ENCODE measurements at regions not wholly inside any gene's neighbourhood (a gene's known extent, or its start where the extent isn't known, plus 50 kb on each side); places are given as distances from the start of the nearest gene placed in this dataset.

GRCh38 chr13:43983373-43983772 lies 103.7 kb downstream of the LACC1 start:
- Histone ChIP-seq H3K27me3 (replicated peaks; ENCODE audit: control insufficient read depth, insufficient read depth, low read length, poor library complexity, severe bottlenecking) (no peaks in the 10 kb centered on the region), H3K9me3 (ENCODE audit: control insufficient read depth, low read length) (no peaks in the 10 kb centered on the region), H3K36me3 (ENCODE audit: control insufficient read depth, insufficient read depth, low read length) (no peaks in the 10 kb centered on the region), H3K4me1 (ENCODE audit: control insufficient read depth, insufficient read depth, low read length, poor library complexity, severe bottlenecking) (no peaks in the 10 kb centered on the region), H3K27ac (ENCODE audit: insufficient read depth, low read length, poor library complexity, severe bottlenecking) (no peak overlapping the region), H3K4me3 (ENCODE audit: insufficient read depth, low read depth, low read length, poor library complexity, severe bottlenecking) (no peak overlapping the region)
- no peak for DNase-seq

- Histone ChIP-seq H3K27me3 (replicated peaks; ENCODE audit: control insufficient read depth, insufficient read depth, low read length, poor library complexity, severe bottlenecking) (no peaks in the 10 kb centered on the region), H3K9me3 (ENCODE audit: control insufficient read depth, low read length) (no peaks in the 10 kb centered on the region), H3K27ac (ENCODE audit: insufficient read depth, low read length, poor library complexity, severe bottlenecking) (no peak overlapping the region), H3K4me3 (ENCODE audit: insufficient read depth, low read depth, low read length, poor library complexity, severe bottlenecking) (no peak overlapping the region), H3K4me1 (ENCODE audit: control insufficient read depth, insufficient read depth, low read length, poor library complexity, severe bottlenecking) (no peaks in the 10 kb centered on the region), H3K36me3 (ENCODE audit: control insufficient read depth, insufficient read depth, low read length) (no peaks in the 10 kb centered on the region)
- DNase-seq, result no peak
Measured at GRCh38 chr13:43984292-43984691, 104.6 kb downstream of the LACC1 start.

- no peaks in the 10 kb centered on the region for H3K27me3 ChIP-seq (replicated peaks; ENCODE audit: control insufficient read depth, insufficient read depth, low read length, poor library complexity, severe bottlenecking)
- DNase-seq, result no peak
- no peaks in the 10 kb centered on the region for H3K4me1 ChIP-seq (ENCODE audit: control insufficient read depth, insufficient read depth, low read length, poor library complexity, severe bottlenecking)
- no peak overlapping the region for H3K4me3 ChIP-seq (ENCODE audit: insufficient read depth, low read depth, low read length, poor library complexity, severe bottlenecking)
- no peak overlapping the region for H3K27ac ChIP-seq (ENCODE audit: insufficient read depth, low read length, poor library complexity, severe bottlenecking)
- no peaks in the 10 kb centered on the region for H3K36me3 ChIP-seq (ENCODE audit: control insufficient read depth, insufficient read depth, low read length)
- H3K9me3 ChIP-seq (ENCODE audit: control insufficient read depth, low read length), result no peaks in the 10 kb centered on the region
Measured at GRCh38 chr13:43985422-43986072, 105.8 kb downstream of the LACC1 start.

- Histone ChIP-seq H3K27ac (ENCODE audit: insufficient read depth, low read length, poor library complexity, severe bottlenecking) (no peak overlapping the region), H3K9me3 (ENCODE audit: control insufficient read depth, low read length) (no peaks in the 10 kb centered on the region), H3K4me3 (ENCODE audit: insufficient read depth, low read depth, low read length, poor library complexity, severe bottlenecking) (no peak overlapping the region), H3K4me1 (ENCODE audit: control insufficient read depth, insufficient read depth, low read length, poor library complexity, severe bottlenecking) (no peaks in the 10 kb centered on the region), H3K36me3 (ENCODE audit: control insufficient read depth, insufficient read depth, low read length) (no peaks in the 10 kb centered on the region), H3K27me3 (replicated peaks; ENCODE audit: control insufficient read depth, insufficient read depth, low read length, poor library complexity, severe bottlenecking) (no peaks in the 10 kb centered on the region)
- DNase-seq, result no peak
Measured at GRCh38 chr13:43986421-43986981, 106.8 kb downstream of the LACC1 start.

GRCh38 chr13:43988302-43988701 lies 108.6 kb downstream of the LACC1 start:
- Histone ChIP-seq H3K4me1 (ENCODE audit: control insufficient read depth, insufficient read depth, low read length, poor library complexity, severe bottlenecking) (no peaks in the 10 kb centered on the region), H3K27me3 (replicated peaks; ENCODE audit: control insufficient read depth, insufficient read depth, low read length, poor library complexity, severe bottlenecking) (no peaks in the 10 kb centered on the region), H3K36me3 (ENCODE audit: control insufficient read depth, insufficient read depth, low read length) (no peaks in the 10 kb centered on the region), H3K4me3 (ENCODE audit: insufficient read depth, low read depth, low read length, poor library complexity, severe bottlenecking) (no peak overlapping the region), H3K9me3 (ENCODE audit: control insufficient read depth, low read length) (no peaks in the 10 kb centered on the region), H3K27ac (ENCODE audit: insufficient read depth, low read length, poor library complexity, severe bottlenecking) (no peak overlapping the region)
- DNase-seq, result no peak

- H3K27me3 ChIP-seq (replicated peaks; ENCODE audit: control insufficient read depth, insufficient read depth, low read length, poor library complexity, severe bottlenecking), result no peaks in the 10 kb centered on the region
- no peak overlapping the region for H3K27ac ChIP-seq (ENCODE audit: insufficient read depth, low read length, poor library complexity, severe bottlenecking)
- no peak for DNase-seq
- no peak overlapping the region for H3K4me3 ChIP-seq (ENCODE audit: insufficient read depth, low read depth, low read length, poor library complexity, severe bottlenecking)
- H3K9me3 ChIP-seq (ENCODE audit: control insufficient read depth, low read length), result no peaks in the 10 kb centered on the region
- no peaks in the 10 kb centered on the region for H3K36me3 ChIP-seq (ENCODE audit: control insufficient read depth, insufficient read depth, low read length)
- no peaks in the 10 kb centered on the region for H3K4me1 ChIP-seq (ENCODE audit: control insufficient read depth, insufficient read depth, low read length, poor library complexity, severe bottlenecking)
Measured at GRCh38 chr13:43990021-43990420, 110.3 kb downstream of the LACC1 start.

- no peaks in the 10 kb centered on the region for H3K27me3 ChIP-seq (replicated peaks; ENCODE audit: control insufficient read depth, insufficient read depth, low read length, poor library complexity, severe bottlenecking)
- H3K4me1 ChIP-seq (ENCODE audit: control insufficient read depth, insufficient read depth, low read length, poor library complexity, severe bottlenecking), result no peaks in the 10 kb centered on the region
- DNase-seq, result no peak
- H3K4me3 ChIP-seq (ENCODE audit: insufficient read depth, low read depth, low read length, poor library complexity, severe bottlenecking), result no peak overlapping the region
- no peaks in the 10 kb centered on the region for H3K36me3 ChIP-seq (ENCODE audit: control insufficient read depth, insufficient read depth, low read length)
- H3K27ac ChIP-seq (ENCODE audit: insufficient read depth, low read length, poor library complexity, severe bottlenecking), result no peak overlapping the region
- no peaks in the 10 kb centered on the region for H3K9me3 ChIP-seq (ENCODE audit: control insufficient read depth, low read length)
Measured at GRCh38 chr13:43990829-43991228, 111.1 kb downstream of the LACC1 start.

GRCh38 chr13:43991773-43992201 lies 112.1 kb downstream of the LACC1 start:
- Histone ChIP-seq H3K4me1 (ENCODE audit: control insufficient read depth, insufficient read depth, low read length, poor library complexity, severe bottlenecking) (no peaks in the 10 kb centered on the region), H3K4me3 (ENCODE audit: insufficient read depth, low read depth, low read length, poor library complexity, severe bottlenecking) (no peak overlapping the region), H3K9me3 (ENCODE audit: control insufficient read depth, low read length) (no peaks in the 10 kb centered on the region), H3K27ac (ENCODE audit: insufficient read depth, low read length, poor library complexity, severe bottlenecking) (no peak overlapping the region), H3K27me3 (replicated peaks; ENCODE audit: control insufficient read depth, insufficient read depth, low read length, poor library complexity, severe bottlenecking) (no peaks in the 10 kb centered on the region), H3K36me3 (ENCODE audit: control insufficient read depth, insufficient read depth, low read length) (no peaks in the 10 kb centered on the region)
- no peak for DNase-seq

- Histone ChIP-seq H3K27me3 (replicated peaks; ENCODE audit: control insufficient read depth, insufficient read depth, low read length, poor library complexity, severe bottlenecking) (no peaks in the 10 kb centered on the region), H3K27ac (ENCODE audit: insufficient read depth, low read length, poor library complexity, severe bottlenecking) (no peak overlapping the region), H3K4me1 (ENCODE audit: control insufficient read depth, insufficient read depth, low read length, poor library complexity, severe bottlenecking) (no peaks in the 10 kb centered on the region), H3K36me3 (ENCODE audit: control insufficient read depth, insufficient read depth, low read length) (no peaks in the 10 kb centered on the region), H3K9me3 (ENCODE audit: control insufficient read depth, low read length) (no peaks in the 10 kb centered on the region), H3K4me3 (ENCODE audit: insufficient read depth, low read depth, low read length, poor library complexity, severe bottlenecking) (no peak overlapping the region)
- DNase-seq, result no peak
Measured at GRCh38 chr13:43992211-43992610, 112.5 kb downstream of the LACC1 start.

GRCh38 chr13:43994999-43995859 lies 115.5 kb downstream of the LACC1 start:
- Histone ChIP-seq H3K9me3 (ENCODE audit: control insufficient read depth, low read length) (no peaks in the 10 kb centered on the region), H3K27me3 (replicated peaks; ENCODE audit: control insufficient read depth, insufficient read depth, low read length, poor library complexity, severe bottlenecking) (no peaks in the 10 kb centered on the region), H3K4me3 (ENCODE audit: insufficient read depth, low read depth, low read length, poor library complexity, severe bottlenecking) (no peak overlapping the region)

More at GRCh38 chr13:43994999-43995859, 115.5 kb downstream of the LACC1 start:
- Histone ChIP-seq H3K36me3 (ENCODE audit: control insufficient read depth, insufficient read depth, low read length) (no peaks in the 10 kb centered on the region), H3K27ac (ENCODE audit: insufficient read depth, low read length, poor library complexity, severe bottlenecking) (no peak overlapping the region), H3K4me1 (ENCODE audit: control insufficient read depth, insufficient read depth, low read length, poor library complexity, severe bottlenecking) (no peaks in the 10 kb centered on the region)
- DNase-seq, result no peak
